ENCODE measurements at regions not wholly inside any gene's neighbourhood (a gene's known extent, or its start where the extent isn't known, plus 50 kb on each side); places are given as distances from the start of the nearest gene placed in this dataset.
"Not testable (repeated sequence)": the region's sequence is repeated elsewhere in the genome, so short reads cannot be mapped to it uniquely, and the experiment has no call there.

DNA sequence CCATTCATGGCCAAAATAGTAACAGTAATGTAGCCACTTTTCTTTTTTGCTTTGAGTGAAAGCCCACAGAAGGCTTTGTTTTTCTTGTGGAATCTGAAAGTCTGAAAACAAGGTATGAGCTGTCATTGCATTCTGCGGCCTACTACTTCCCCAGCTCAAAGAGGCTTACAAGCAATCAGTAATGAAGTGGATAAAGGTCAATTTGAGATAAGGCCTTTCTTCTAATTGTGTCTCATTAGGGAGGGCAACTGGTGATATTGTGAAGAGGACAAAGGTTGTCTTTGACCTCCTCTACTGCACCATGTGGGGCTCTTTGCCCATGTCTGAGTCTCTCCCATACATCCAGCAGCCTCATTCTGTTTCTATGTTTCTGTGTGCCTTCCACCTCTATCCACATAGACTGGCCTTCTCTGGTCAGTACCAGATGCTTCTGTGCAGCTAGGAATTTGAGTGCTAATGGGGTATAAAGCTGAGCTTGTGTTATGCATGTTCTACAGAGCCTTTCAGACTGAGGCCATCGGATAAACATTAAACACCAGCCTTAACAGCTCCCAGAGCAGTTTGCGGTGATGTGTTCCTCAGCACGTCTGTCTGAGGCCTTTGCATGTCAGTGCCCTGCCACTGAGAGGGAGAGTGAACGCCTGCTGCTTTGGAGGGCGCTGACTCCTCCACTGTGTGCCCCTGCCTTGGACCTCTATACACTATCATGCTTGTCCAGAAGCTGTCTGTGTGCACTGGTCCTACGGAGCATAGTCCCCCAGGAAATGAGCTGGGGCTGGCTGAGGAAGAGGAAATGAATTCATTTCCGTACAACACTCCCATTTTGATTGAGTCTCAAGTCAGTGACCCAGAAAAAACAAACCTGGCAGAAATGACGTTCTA, 80.2 kb downstream of the SH2D1A start:
- DNase-seq, result no peak
- Histone ChIP-seq H3K27ac (no peak overlapping the region), H3K4me3 (no peak overlapping the region), H3K36me3 (no peaks in the 10 kb centered on the region), H3K9me3 (replicated peaks) (no peaks in the 10 kb centered on the region), H3K4me1 (no peaks in the 10 kb centered on the region), H3K27me3 (no peaks in the 10 kb centered on the region)

- Histone ChIP-seq H3K4me1 (no peaks in the 10 kb centered on the region), H3K27me3 (no peaks in the 10 kb centered on the region), H3K4me3 (no peak overlapping the region), H3K36me3 (no peaks in the 10 kb centered on the region; the same call in 1 of the 2 replicates), H3K27ac (no peak overlapping the region), H3K9me3 (replicated peaks) (no peaks in the 10 kb centered on the region)
- DNase-seq, result no peak
These were observed 86.8 kb downstream of the SH2D1A start for GRCh38 chrX:124433186-124433585.

- H3K36me3 ChIP-seq, result no peaks in the 10 kb centered on the region; the same call in 1 of the 2 replicates
- no peaks in the 10 kb centered on the region for H3K9me3 ChIP-seq (replicated peaks)
- H3K27ac ChIP-seq, result no peak overlapping the region
These were observed 89.3 kb downstream of the SH2D1A start for GRCh38 chrX:124435616-124436015.

GRCh38 chrX:124440695-124441094, 94.3 kb downstream of the SH2D1A start:
- Histone ChIP-seq H3K36me3 (no peaks in the 10 kb centered on the region), H3K9me3 (replicated peaks) (no peaks in the 10 kb centered on the region), H3K4me1 (no peaks in the 10 kb centered on the region), H3K27me3 (no peaks in the 10 kb centered on the region), H3K4me3 (no peak overlapping the region), H3K27ac (no peak overlapping the region)
- DNase-seq, result no peak

More at GRCh38 chrX:124435616-124436015, 89.3 kb downstream of the SH2D1A start:
- Histone ChIP-seq H3K27me3 (no peaks in the 10 kb centered on the region), H3K4me1 (no peaks in the 10 kb centered on the region), H3K4me3 (no peak overlapping the region)
- DNase-seq, result peak in 1 of 2 experiments; percentile 17

- H3K36me3 ChIP-seq, result no peaks in the 10 kb centered on the region
- H3K4me1 ChIP-seq, result no peaks in the 10 kb centered on the region
- H3K9me3 ChIP-seq (replicated peaks), result no peaks in the 10 kb centered on the region
- DNase-seq, result no peak
- no peak overlapping the region for H3K27ac ChIP-seq
- H3K27me3 ChIP-seq, result no peaks in the 10 kb centered on the region
- H3K4me3 ChIP-seq, result no peak overlapping the region
These were observed 95.7 kb downstream of the SH2D1A start for GRCh38 chrX:124441971-124442590.

DNA sequence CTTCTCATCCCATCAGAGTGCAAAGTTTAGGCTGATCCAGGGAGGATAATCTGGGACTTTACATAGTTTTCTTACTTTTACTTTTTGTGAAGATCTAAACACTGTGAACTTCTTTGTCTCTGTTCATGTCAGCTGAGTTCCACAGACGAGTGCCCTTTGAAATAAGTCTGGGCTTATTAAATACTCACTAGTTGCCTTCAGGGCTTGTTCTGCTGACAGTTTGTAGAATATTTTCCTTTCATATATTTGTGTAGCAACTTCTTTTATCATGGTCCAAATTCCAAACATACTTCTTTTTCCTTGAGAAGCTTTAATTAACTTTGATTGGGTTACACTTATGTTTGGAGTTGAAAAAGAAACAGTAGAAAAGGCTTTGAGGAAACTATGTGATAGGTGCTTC, 109.6 kb downstream of the SH2D1A start:
- Histone ChIP-seq H3K27ac (no peak overlapping the region), H3K4me3 (no peak overlapping the region), H3K27me3 (no peaks in the 10 kb centered on the region), H3K36me3 (no peaks in the 10 kb centered on the region), H3K9me3 (replicated peaks) (no peaks in the 10 kb centered on the region), H3K4me1 (no peaks in the 10 kb centered on the region)
- DNase-seq, result no peak

GRCh38 chrX:124459851-124460250, 113.5 kb downstream of the SH2D1A start:
- H3K27me3 ChIP-seq; H3K9me3 ChIP-seq (replicated peaks); DNase-seq; H3K4me3 ChIP-seq; H3K27ac ChIP-seq; H3K4me1 ChIP-seq; H3K36me3 ChIP-seq: not testable (repeated sequence)

- H3K4me3 ChIP-seq, result no peak overlapping the region
- DNase-seq, result no peak
- no peaks in the 10 kb centered on the region for H3K9me3 ChIP-seq (replicated peaks)
- H3K36me3 ChIP-seq, result no peaks in the 10 kb centered on the region
- no peak overlapping the region for H3K27ac ChIP-seq
- no peaks in the 10 kb centered on the region; the same call in 1 of the 2 replicates for H3K27me3 ChIP-seq
- no peaks in the 10 kb centered on the region for H3K4me1 ChIP-seq
These were observed 116.6 kb downstream of the SH2D1A start for GRCh38 chrX:124462931-124463330.

GRCh38 chrX:124467202-124467601, 120.8 kb downstream of the SH2D1A start:
- no peak overlapping the region for H3K4me3 ChIP-seq

GRCh38 chrX:124475358-124475757, 129.0 kb downstream of the SH2D1A start:
- Histone ChIP-seq H3K9me3 (replicated peaks) (no peaks in the 10 kb centered on the region), H3K4me3 (no peak overlapping the region), H3K27ac (no peak overlapping the region), H3K4me1 (no peaks in the 10 kb centered on the region), H3K27me3 (no peaks in the 10 kb centered on the region), H3K36me3 (no peaks in the 10 kb centered on the region)
- DNase-seq, result no peak

More at GRCh38 chrX:124467202-124467601, 120.8 kb downstream of the SH2D1A start:
- no peaks in the 10 kb centered on the region; the same call in 1 of the 2 replicates for H3K27me3 ChIP-seq
- no peaks in the 10 kb centered on the region for H3K9me3 ChIP-seq (replicated peaks)
- no peaks in the 10 kb centered on the region for H3K4me1 ChIP-seq
- no peaks in the 10 kb centered on the region for H3K36me3 ChIP-seq
- H3K27ac ChIP-seq, result no peak overlapping the region
- no peak for DNase-seq

- Histone ChIP-seq H3K4me1 (no peaks in the 10 kb centered on the region), H3K4me3 (no peak overlapping the region), H3K36me3 (no peaks in the 10 kb centered on the region), H3K27ac (no peak overlapping the region), H3K27me3 (no peaks in the 10 kb centered on the region), H3K9me3 (replicated peaks) (no peaks in the 10 kb centered on the region)
- no peak for DNase-seq
These were observed 130.2 kb downstream of the SH2D1A start for GRCh38 chrX:124476562-124476961.

- Histone ChIP-seq H3K27me3 (no peaks in the 10 kb centered on the region), H3K36me3 (no peaks in the 10 kb centered on the region), H3K4me1 (no peaks in the 10 kb centered on the region), H3K9me3 (replicated peaks) (no peaks in the 10 kb centered on the region), H3K4me3 (no peak overlapping the region), H3K27ac (no peak overlapping the region)
- no peak for DNase-seq
These were observed 131.7 kb downstream of the SH2D1A start for GRCh38 chrX:124478046-124478445.

DNA sequence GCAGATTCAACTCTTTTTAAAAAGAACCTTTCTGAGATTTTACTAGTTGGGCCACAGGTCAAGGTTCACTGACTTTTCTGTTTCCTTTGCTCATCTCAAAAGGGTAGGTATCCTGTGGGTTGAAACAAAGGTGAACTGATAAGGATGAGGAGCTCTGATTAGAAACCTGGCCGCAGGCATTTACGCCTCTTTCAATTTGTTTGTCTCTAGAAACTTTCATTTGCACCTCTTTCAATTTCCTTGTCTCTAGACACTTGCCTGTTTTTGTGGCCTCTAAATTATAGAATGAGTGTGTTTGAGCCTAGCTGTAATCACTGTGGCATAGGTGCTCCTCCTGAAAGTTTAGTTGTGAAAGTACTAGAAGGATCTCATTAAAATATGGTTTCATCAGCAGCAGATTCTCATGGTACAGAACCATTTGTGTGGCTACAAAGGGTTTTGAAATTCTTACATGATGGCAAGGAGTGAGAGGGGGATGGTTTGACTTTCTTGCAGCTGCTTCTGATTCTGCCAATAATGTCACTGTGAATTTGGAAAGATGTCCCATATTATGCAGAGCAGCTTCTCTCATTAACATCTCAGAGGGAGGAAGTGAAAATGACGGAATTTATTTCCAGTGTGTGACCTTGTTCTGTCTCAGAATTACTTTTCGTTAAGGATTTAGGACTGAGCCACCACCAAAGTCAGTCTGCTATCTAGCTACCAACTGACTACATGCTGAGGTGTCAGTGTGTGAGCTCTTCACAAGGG, 142.2 kb downstream of the SH2D1A start:
- Histone ChIP-seq H3K36me3 (no peaks in the 10 kb centered on the region), H3K9me3 (replicated peaks) (no peaks in the 10 kb centered on the region), H3K27me3 (no peaks in the 10 kb centered on the region), H3K4me3 (no peak overlapping the region), H3K27ac (no peak overlapping the region), H3K4me1 (no peaks in the 10 kb centered on the region)
- no peak for DNase-seq

DNA sequence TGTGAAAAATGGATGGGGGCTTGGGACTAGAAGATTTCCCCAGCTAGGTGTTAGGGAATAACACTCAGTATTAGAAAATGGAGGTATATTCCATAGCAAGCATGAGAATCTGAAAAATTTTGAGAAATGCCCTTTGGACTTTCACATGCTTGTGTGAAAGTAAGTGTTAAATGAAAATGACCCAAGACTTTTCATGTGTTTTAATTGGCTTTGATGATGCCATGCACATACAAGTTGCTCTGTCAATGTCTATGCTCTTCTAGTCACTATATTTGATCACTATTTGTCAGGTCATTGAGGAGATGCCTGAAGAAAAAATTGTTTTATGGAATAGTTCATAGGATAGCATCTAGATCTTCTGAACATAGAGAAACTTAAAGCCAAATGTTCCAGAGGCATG, 147.6 kb downstream of the SH2D1A start:
- DNase-seq, result no peak
- no peaks in the 10 kb centered on the region for H3K36me3 ChIP-seq
- H3K9me3 ChIP-seq (replicated peaks), result no peaks in the 10 kb centered on the region
- no peaks in the 10 kb centered on the region for H3K27me3 ChIP-seq
- no peak overlapping the region for H3K27ac ChIP-seq
- H3K4me3 ChIP-seq, result no peak overlapping the region
- no peaks in the 10 kb centered on the region for H3K4me1 ChIP-seq

DNA sequence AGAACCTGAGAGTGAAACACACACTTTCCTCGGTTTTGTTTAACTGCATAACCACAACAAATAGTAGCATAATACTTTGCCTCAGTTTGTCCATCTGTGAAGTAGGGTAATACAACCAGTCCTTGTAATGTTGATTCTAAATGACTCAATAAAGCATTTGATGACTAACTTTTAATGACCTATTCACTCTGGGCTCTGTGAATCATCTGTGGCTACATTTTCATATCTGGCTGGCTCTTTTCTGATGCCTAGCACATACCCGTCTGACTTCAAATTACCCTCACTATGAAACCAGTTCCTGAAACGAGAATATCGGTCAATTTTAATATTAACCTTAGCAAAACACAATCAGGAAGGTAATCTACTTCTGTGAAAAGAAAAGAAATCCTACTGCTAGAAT, 151.0 kb downstream of the SH2D1A start:
- Histone ChIP-seq H3K27ac (no peak overlapping the region), H3K4me3 (no peak overlapping the region), H3K9me3 (replicated peaks) (no peaks in the 10 kb centered on the region), H3K4me1 (no peaks in the 10 kb centered on the region), H3K36me3 (no peaks in the 10 kb centered on the region), H3K27me3 (no peaks in the 10 kb centered on the region)
- DNase-seq, result no peak

All from SJCRH30 (cell line).